ENCODE measurements at regions not wholly inside any gene's neighbourhood (a gene's known extent, or its start where the extent isn't known, plus 50 kb on each side); places are given as distances from the start of the nearest gene placed in this dataset.

- H3K9ac ChIP-seq (ENCODE audit: low read length), result no peak overlapping the region
- H3K79me2 ChIP-seq (ENCODE audit: insufficient read depth, low read length), result no peaks in the 10 kb centered on the region
- no peak overlapping the region for H3K4me2 ChIP-seq (ENCODE audit: low read length)
- intact Hi-C loops (cut with micrococcal nuclease), result no loop called here
- H4K20me1 ChIP-seq (ENCODE audit: insufficient read depth), result no peaks in the 10 kb centered on the region
- no peaks in the 10 kb centered on the region for H3K36me3 ChIP-seq (ENCODE audit: control insufficient read depth in 1 of 2, insufficient read depth in 2 of 2, low read length in 2 of 2)
- no peaks in the 10 kb centered on the region for H3K27me3 ChIP-seq (ENCODE audit: insufficient read depth, low read length)
- no peaks in the 10 kb centered on the region for H3K9me3 ChIP-seq (ENCODE audit: control insufficient read depth in 1 of 2, insufficient read depth in 1 of 2, low read depth in 1 of 2, low read length in 2 of 2)
- no TSS peak for BruUV-seq (replicated peaks)
- no peaks in the 10 kb centered on the region for H3K9me2 ChIP-seq (ENCODE audit: insufficient read depth)
- RAD21 ChIA-PET (ENCODE audit: low non-redundant PET in 1 of 2, low total read pairs in 2 of 2, uncharacterized antibody in 2 of 2, unreplicated experiment in 2 of 2), result no interaction called here
- TF ChIP-seq ZFX (IDR thresholded peaks at IDR 0.05) (no peak), FOSL1 (IDR thresholded peaks at IDR 0.05; ENCODE audit: low read depth) (no peak), CBX3 (IDR thresholded peaks at IDR 0.05; ENCODE audit: low read depth) (no peak), SP1 (IDR thresholded peaks at IDR 0.05; ENCODE audit: low read depth) (no peak), SRF (IDR thresholded peaks at IDR 0.05; ENCODE audit: low read depth) (no peak)
- no peak overlapping the region for H3K4me3 ChIP-seq (replicated peaks in 1 of 2; ENCODE audit: low read depth in 1 of 2, low read length in 2 of 2)
- H3K4me1 ChIP-seq (ENCODE audit: control insufficient read depth in 1 of 2, insufficient read depth in 2 of 2, low read length in 2 of 2), result no peaks in the 10 kb centered on the region
- CTCF ChIA-PET, result no interaction called here
- POLR2A ChIA-PET, result no interaction called here
- no peak overlapping the region for H3K27ac ChIP-seq (ENCODE audit: low read depth, low read length)
- H2AFZ ChIP-seq (ENCODE audit: low read depth, low read length, poor library complexity, severe bottlenecking), result no peak overlapping the region
- ATAC-seq (no peak), DNase-seq (ENCODE audit: low read depth, low spot score) (no peak)
Observed at GRCh38 chr18:22509423-22509822, 91.7 kb upstream of the CTAGE1 start.

GRCh38 chr18:22510697-22511096, 93.0 kb upstream of the CTAGE1 start:
- intact Hi-C loops (cut with micrococcal nuclease), result no loop called here
- Histone ChIP-seq H3K36me3 (ENCODE audit: control insufficient read depth in 1 of 2, insufficient read depth in 2 of 2, low read length in 2 of 2) (no peaks in the 10 kb centered on the region), H3K9me2 (ENCODE audit: insufficient read depth) (no peaks in the 10 kb centered on the region), H3K27ac (ENCODE audit: low read depth, low read length) (no peak overlapping the region), H3K9me3 (ENCODE audit: control insufficient read depth in 1 of 2, insufficient read depth in 1 of 2, low read depth in 1 of 2, low read length in 2 of 2) (no peaks in the 10 kb centered on the region), H3K4me1 (ENCODE audit: control insufficient read depth in 1 of 2, insufficient read depth in 2 of 2, low read length in 2 of 2) (no peaks in the 10 kb centered on the region), H2AFZ (ENCODE audit: low read depth, low read length, poor library complexity, severe bottlenecking) (no peak overlapping the region), H3K9ac (ENCODE audit: low read length) (no peak overlapping the region), H3K4me2 (ENCODE audit: low read length) (no peak overlapping the region), H3K27me3 (ENCODE audit: insufficient read depth, low read length) (no peaks in the 10 kb centered on the region), H4K20me1 (ENCODE audit: insufficient read depth) (no peaks in the 10 kb centered on the region), H3K79me2 (ENCODE audit: insufficient read depth, low read length) (no peaks in the 10 kb centered on the region), H3K4me3 (replicated peaks in 1 of 2; ENCODE audit: low read depth in 1 of 2, low read length in 2 of 2) (no peak overlapping the region)
- ATAC-seq (no peak), DNase-seq (ENCODE audit: low read depth, low spot score) (no peak)
- no TSS peak for BruUV-seq (replicated peaks)
- ChIA-PET CTCF (no interaction called here), POLR2A (no interaction called here), RAD21 (ENCODE audit: low non-redundant PET in 1 of 2, low total read pairs in 2 of 2, uncharacterized antibody in 2 of 2, unreplicated experiment in 2 of 2) (no interaction called here)
- no peak for TF ChIP-seq POLR2A (IDR thresholded peaks at IDR 0.05; ENCODE audit: borderline replicate concordance, extremely low read depth, insufficient read depth, insufficient read length)
- TF ChIP-seq ZFX (IDR thresholded peaks at IDR 0.05), result no peak
- no peak for TF ChIP-seq CBX3 (IDR thresholded peaks at IDR 0.05; ENCODE audit: low read depth)
- no peak for TF ChIP-seq CEBPB (IDR thresholded peaks at IDR 0.05; ENCODE audit: low read depth)
- no peak for TF ChIP-seq FOSL1 (IDR thresholded peaks at IDR 0.05; ENCODE audit: low read depth)
- TF ChIP-seq SIN3A (IDR thresholded peaks at IDR 0.05; ENCODE audit: low read depth), result no peak
- no peak for TF ChIP-seq SP1 (IDR thresholded peaks at IDR 0.05; ENCODE audit: low read depth)
- no peak for TF ChIP-seq JUND (IDR thresholded peaks at IDR 0.05)
- no peak for TF ChIP-seq MAX (IDR thresholded peaks at IDR 0.05)

Measured in HCT116 (cell line).